Body of pancreas (tissue), 4 donors: ENCODE measurements at regions not wholly inside any gene's neighbourhood (a gene's known extent, or its start where the extent isn't known, plus 50 kb on each side); places are given as distances from the start of the nearest gene placed in this dataset.
"Not testable (repeated sequence)": the region's sequence is repeated elsewhere in the genome, so short reads cannot be mapped to it uniquely, and the experiment has no call there.

Experiments used
- ATAC-seq: fragments of 150-250 bp; one replicate; pipeline ENCODE4 v1.9.1; 2016
- DNase-seq, 4 donors: peaks; one replicate each; pipeline ENCODE4 v3.0.0-alpha.2; 2019
- H3K27ac ChIP-seq, 4 donors: fragments of 200-600 bp; sonication (generic); 1 replicate in 3 of 4; 2 replicates in 1 of 4; pipeline versions ENCODE4 v1.5.1 to v1.6.1; 2016 to 2019; ENCODE audit warnings: mild to moderate bottlenecking in 1 of 4, mixed read lengths in 1 of 4, moderate library complexity in 1 of 4
- H3K27me3 ChIP-seq, 2 donors: fragments of 200-600 bp; sonication (generic); one replicate each; pipeline ENCODE4 v1.6.0; 2016; ENCODE audit warnings: mild to moderate bottlenecking in 1 of 2
- H3K36me3 ChIP-seq, 2 donors: fragments of 200-600 bp; sonication (generic); replicated peaks in 1 of 2; 2 replicates each; pipeline ENCODE4 v1.5.1; 2016; ENCODE audit warnings: low read depth in 2 of 2; ENCODE audit not compliant: insufficient read depth in 1 of 2
- H3K4me1 ChIP-seq: fragments of 200-600 bp; sonication (generic); one replicate; pipeline ENCODE4 v1.6.0; 2016
- H3K4me3 ChIP-seq, 2 donors: fragments of 200-600 bp; sonication (generic); 1 replicate in 1 of 2; 2 replicates in 1 of 2; pipeline ENCODE4 v1.5.1; 2016 to 2019
- H3K9me3 ChIP-seq, 3 donors: fragments of 200-600 bp; sonication (generic); 1 replicate in 2 of 3; 2 replicates in 1 of 3; pipeline ENCODE4 v1.5.1; 2016
- POLR2A ChIP-seq, 3 donors: fragments of 450-650 bp; IDR thresholded peaks; one replicate each; pipeline ENCODE4 v1.6.1; 2016; ENCODE audit warnings: antibody characterized with exemption in 3 of 3, mild to moderate bottlenecking in 2 of 3
- WGBS, 2 donors: methylation state at CpG; one replicate each; pipeline ENCODE4 v1.1.5; 2017; 5-methylcytosine and 5-hydroxymethylcytosine counted together
- intact Hi-C: fragments of 100-400 bp; cut with DNase I; formaldehyde crosslinking; loops from one replicate; pipeline ENCODE4 v1.15.1; 2023
- TF ChIP-seq, protein P1 (sequence below), 7 experiments: fragments of 450-650 bp in 4 of 7; fragments of 200-600 bp in 3 of 7; sonication (generic) in 3 of 7; IDR thresholded peaks; one replicate each; pipeline ENCODE4 v1.5.1; 2016 to 2019; ENCODE audit warnings: antibody characterized with exemption in 7 of 7

DNA sequence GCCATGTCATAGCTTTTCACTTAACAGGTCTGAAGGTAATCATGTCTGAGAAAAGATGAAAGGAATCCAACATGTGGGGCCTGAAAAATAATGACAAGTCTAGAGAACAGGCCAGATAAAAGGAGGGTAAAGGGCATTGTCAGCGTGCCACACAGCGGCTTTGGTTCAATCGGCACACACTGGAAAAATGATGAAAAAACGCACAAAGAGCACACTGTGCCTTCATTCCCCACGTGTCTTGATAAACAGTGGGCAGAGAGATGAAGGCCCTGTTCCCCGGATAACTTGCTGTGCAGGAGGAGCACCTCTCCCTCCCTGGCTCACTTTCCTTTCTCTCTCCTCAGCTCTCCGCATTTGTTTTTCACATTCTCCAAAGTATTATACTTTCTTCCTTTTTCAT, 766.3 kb downstream of the TDRD15 start:
- Histone ChIP-seq H3K36me3 (no peaks in the 10 kb centered on the region), H3K4me1 (no peaks in the 10 kb centered on the region), H3K4me3 (no peak overlapping the region), H3K27me3 (no peaks in the 10 kb centered on the region), H3K27ac (no peak overlapping the region), H3K9me3 (no peaks in the 10 kb centered on the region)
- ATAC-seq: no peak
- 21 to 27% methylated on average over 7 of the region's 7 CpGs for whole genome bisulfite sequencing, 2 donors
- DNase-seq: no peak
- TF ChIP-seq, protein P1, sequence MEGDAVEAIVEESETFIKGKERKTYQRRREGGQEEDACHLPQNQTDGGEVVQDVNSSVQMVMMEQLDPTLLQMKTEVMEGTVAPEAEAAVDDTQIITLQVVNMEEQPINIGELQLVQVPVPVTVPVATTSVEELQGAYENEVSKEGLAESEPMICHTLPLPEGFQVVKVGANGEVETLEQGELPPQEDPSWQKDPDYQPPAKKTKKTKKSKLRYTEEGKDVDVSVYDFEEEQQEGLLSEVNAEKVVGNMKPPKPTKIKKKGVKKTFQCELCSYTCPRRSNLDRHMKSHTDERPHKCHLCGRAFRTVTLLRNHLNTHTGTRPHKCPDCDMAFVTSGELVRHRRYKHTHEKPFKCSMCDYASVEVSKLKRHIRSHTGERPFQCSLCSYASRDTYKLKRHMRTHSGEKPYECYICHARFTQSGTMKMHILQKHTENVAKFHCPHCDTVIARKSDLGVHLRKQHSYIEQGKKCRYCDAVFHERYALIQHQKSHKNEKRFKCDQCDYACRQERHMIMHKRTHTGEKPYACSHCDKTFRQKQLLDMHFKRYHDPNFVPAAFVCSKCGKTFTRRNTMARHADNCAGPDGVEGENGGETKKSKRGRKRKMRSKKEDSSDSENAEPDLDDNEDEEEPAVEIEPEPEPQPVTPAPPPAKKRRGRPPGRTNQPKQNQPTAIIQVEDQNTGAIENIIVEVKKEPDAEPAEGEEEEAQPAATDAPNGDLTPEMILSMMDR (IDR thresholded peaks at IDR 0.05): no peak
- no peak for TF ChIP-seq POLR2A (IDR thresholded peaks at IDR 0.05)
- intact Hi-C loops: no loop called here

DNA sequence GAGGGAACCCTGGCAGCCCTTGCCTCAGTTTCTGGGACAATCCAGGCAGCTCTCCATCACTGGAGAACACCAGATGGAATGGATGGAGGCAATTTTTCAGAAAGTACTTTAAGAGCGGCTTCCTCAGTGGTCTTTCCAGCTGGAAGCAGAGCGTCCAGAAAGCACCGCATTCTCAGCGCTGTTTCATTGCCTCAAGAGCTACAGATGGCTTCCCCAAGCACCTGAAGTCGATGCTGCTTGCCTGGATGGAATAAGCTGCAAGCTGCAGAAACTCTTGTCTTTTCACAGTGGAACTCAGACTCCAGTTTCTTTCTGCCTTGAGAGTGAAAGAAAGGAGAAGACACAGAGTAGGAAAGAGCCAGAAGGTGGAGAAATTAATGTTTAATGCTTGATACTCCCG, 766.9 kb downstream of the TDRD15 start:
- no peak for TF ChIP-seq POLR2A (IDR thresholded peaks at IDR 0.05)
- TF ChIP-seq, protein P1 (IDR thresholded peaks at IDR 0.05): no peak
- no peak overlapping the region for H3K27ac ChIP-seq
- no peak for DNase-seq
- intact Hi-C loops: no loop called here
- H3K27me3 ChIP-seq: no peaks in the 10 kb centered on the region
- no peaks in the 10 kb centered on the region for H3K4me1 ChIP-seq
- ATAC-seq: no peak
- 62 to 67% methylated on average over 6 of the region's 6 CpGs for WGBS, 2 donors
- H3K9me3 ChIP-seq: no peaks in the 10 kb centered on the region
- no peaks in the 10 kb centered on the region for H3K36me3 ChIP-seq
- no peak overlapping the region for H3K4me3 ChIP-seq

DNA sequence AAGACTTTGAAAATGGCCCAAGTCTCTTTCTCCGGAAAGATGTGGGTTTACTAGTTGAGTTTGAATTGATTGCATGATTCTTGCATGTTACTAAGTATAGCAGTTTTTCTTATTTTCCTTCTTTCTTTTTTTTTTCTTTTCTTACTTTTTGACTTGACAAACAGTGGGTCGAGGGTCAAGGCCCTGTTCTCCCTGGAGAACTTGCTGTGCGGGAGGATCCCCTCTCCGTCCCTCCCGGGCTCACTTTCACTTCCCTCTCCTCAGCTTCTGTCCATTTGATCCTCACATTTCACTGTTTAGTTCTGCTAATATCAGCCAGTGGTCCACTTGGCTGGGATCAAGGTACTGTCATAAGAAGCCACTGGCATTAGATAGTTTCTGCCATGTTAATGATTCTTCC, 767.4 kb downstream of the TDRD15 start:
- Histone ChIP-seq H3K27ac (no peak overlapping the region), H3K4me1 (no peaks in the 10 kb centered on the region), H3K36me3 (no peaks in the 10 kb centered on the region), H3K27me3 (no peaks in the 10 kb centered on the region), H3K9me3 (no peaks in the 10 kb centered on the region), H3K4me3 (no peak overlapping the region)
- TF ChIP-seq, protein P1 (IDR thresholded peaks at IDR 0.05): no peak
- no peak for TF ChIP-seq POLR2A (IDR thresholded peaks at IDR 0.05)
- no peak for DNase-seq
- intact Hi-C loops: no loop called here
- WGBS, 2 donors: 49 to 70% methylated on average over 5 of the region's 5 CpGs
- ATAC-seq: no peak

DNA sequence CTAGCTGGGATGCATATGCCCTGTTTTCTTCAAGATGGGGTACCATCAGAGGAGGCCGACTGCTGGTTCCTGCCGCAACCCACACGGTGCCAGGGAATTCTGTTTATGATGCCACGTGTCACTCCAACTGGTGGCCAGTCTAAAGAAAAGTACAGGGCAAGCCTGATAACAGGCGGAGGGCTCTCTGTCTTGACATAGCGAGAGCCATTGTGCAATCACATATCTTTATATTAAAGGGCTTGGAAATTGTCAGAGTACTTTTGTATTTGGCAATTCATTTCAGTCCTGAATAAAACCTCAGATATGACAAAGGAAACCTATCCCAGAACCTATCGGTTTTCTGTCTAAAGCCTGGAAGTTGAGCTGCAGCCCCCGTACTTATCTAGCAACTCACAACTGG, 768.4 kb downstream of the TDRD15 start:
- intact Hi-C loops: no loop called here
- Histone ChIP-seq H3K27me3 (no peaks in the 10 kb centered on the region), H3K4me3 (no peak overlapping the region), H3K27ac (no peak overlapping the region), H3K4me1 (no peaks in the 10 kb centered on the region), H3K36me3 (no peaks in the 10 kb centered on the region), H3K9me3 (no peaks in the 10 kb centered on the region)
- ATAC-seq: no peak
- 57 to 66% methylated on average over 8 of the region's 8 CpGs for WGBS, 2 donors
- DNase-seq: no peak
- no peak for TF ChIP-seq POLR2A (IDR thresholded peaks at IDR 0.05)
- TF ChIP-seq, protein P1 (IDR thresholded peaks at IDR 0.05): no peak

DNA sequence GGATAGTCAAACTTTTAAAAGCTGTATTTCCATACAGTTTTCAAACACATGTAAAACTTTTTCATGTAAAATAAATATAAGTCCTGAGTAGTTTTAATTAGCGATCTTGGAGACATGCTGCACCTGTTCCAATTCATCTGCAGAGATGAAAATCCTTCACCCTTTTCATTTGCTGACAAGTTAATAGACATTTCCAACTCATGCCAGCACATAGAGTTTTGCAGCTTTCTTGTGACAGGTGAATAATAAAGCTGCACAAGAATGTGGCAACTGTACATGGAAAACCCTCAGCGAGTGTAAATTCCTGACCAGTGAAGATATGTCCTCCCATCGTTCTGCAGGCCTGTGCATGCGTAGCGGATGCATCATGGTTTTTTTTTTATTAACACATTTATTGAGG, 771.4 kb downstream of the TDRD15 start:
- no peaks in the 10 kb centered on the region for H3K9me3 ChIP-seq
- ATAC-seq: no peak
- no peak overlapping the region for H3K4me3 ChIP-seq
- no peak for TF ChIP-seq POLR2A (IDR thresholded peaks at IDR 0.05)
- TF ChIP-seq, protein P1 (IDR thresholded peaks at IDR 0.05): no peak
- 63 to 67% methylated on average over 5 of the region's 5 CpGs for WGBS, 2 donors
- no peaks in the 10 kb centered on the region for H3K36me3 ChIP-seq
- no peak for DNase-seq
- no peaks in the 10 kb centered on the region for H3K4me1 ChIP-seq
- intact Hi-C loops: no loop called here
- no peak overlapping the region for H3K27ac ChIP-seq
- no peaks in the 10 kb centered on the region for H3K27me3 ChIP-seq

DNA sequence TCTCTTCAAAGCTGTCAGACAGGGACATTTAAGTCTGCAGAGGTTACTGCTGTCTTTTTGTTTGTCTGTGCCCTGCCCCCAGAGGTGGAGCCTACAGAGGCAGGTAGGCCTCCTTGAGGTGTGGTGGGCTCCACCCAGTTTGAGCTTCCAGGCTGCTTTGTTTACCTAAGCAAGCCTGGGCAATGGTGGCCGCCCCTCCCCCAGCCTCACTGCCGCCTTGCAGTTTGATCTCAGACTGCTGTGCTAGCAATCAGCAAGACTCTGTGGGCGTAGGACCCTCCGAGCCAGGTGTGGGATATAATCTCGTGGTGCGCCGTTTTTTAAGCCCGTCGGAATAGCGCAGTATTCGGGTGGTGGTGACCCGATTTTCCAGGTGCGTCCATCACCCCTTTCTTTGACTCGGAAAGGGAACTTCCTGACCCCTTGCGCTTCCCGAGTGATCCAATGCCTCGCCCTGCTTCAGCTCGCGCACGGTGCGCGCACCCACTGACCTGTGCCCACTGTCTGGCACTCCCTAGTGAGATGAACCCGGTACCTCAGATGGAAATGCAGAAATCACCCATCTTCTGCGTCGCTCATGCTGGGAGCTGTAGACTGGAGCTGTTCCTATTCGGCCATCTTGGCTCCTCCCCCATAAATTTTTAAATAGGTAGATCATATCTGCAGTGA, 785.1 kb downstream of the TDRD15 start:
- DNase-seq, H3K4me3 ChIP-seq, H3K27ac ChIP-seq, H3K27me3 ChIP-seq, H3K9me3 ChIP-seq, intact Hi-C loops, H3K4me1 ChIP-seq, ATAC-seq, H3K36me3 ChIP-seq: not testable (repeated sequence)
- WGBS, 2 donors: 75 to 81% methylated on average over 14 to 26 of the region's 26 CpGs
